Left ventricle myocardium inferior (tissue), 1 donor: ENCODE measurements at regions not wholly inside any gene's neighbourhood (a gene's known extent, or its start where the extent isn't known, plus 50 kb on each side); places are given as distances from the start of the nearest gene placed in this dataset.
A peak's percentile ranks its signal among the peaks of the same experiment; 100 is the strongest.

Experiments used
- DNase-seq: peaks from one replicate; pipeline ENCODE4 v3.0.0-alpha.2; 2020
- H3K27ac ChIP-seq: fragments of 200-600 bp; replicated peaks from 2 replicates; pipeline ENCODE4 v1.8.0; 2021
- H3K27me3 ChIP-seq: fragments of 200-600 bp; 2 replicates; pipeline ENCODE4 v1.8.0; 2021; ENCODE audit warnings: low read depth
- H3K36me3 ChIP-seq: fragments of 200-600 bp; 2 replicates; pipeline ENCODE4 v1.8.0; 2021
- H3K4me1 ChIP-seq: fragments of 200-600 bp; 2 replicates; pipeline ENCODE4 v1.8.0; 2021
- H3K4me3 ChIP-seq: fragments of 200-600 bp; 2 replicates; pipeline ENCODE4 v1.8.0; 2021; ENCODE audit warnings: mild to moderate bottlenecking, moderate library complexity
- H3K9me3 ChIP-seq: fragments of 200-600 bp; replicated peaks from 2 replicates; pipeline ENCODE4 v1.8.0; 2021
- CTCF ChIP-seq: fragments of 200-600 bp; IDR thresholded peaks from 2 replicates; pipeline ENCODE4 v1.8.0; 2021; ENCODE audit warnings: antibody characterized with exemption, mild to moderate bottlenecking, borderline replicate concordance
- intact Hi-C: fragments of 100-400 bp; cut with micrococcal nuclease; formaldehyde crosslinking; loops from one replicate; pipeline ENCODE4 v1.11.0; 2022
- donor health status: DM: no; HTN: yes; CAD: no; lungs with severe emphysema.

DNA sequence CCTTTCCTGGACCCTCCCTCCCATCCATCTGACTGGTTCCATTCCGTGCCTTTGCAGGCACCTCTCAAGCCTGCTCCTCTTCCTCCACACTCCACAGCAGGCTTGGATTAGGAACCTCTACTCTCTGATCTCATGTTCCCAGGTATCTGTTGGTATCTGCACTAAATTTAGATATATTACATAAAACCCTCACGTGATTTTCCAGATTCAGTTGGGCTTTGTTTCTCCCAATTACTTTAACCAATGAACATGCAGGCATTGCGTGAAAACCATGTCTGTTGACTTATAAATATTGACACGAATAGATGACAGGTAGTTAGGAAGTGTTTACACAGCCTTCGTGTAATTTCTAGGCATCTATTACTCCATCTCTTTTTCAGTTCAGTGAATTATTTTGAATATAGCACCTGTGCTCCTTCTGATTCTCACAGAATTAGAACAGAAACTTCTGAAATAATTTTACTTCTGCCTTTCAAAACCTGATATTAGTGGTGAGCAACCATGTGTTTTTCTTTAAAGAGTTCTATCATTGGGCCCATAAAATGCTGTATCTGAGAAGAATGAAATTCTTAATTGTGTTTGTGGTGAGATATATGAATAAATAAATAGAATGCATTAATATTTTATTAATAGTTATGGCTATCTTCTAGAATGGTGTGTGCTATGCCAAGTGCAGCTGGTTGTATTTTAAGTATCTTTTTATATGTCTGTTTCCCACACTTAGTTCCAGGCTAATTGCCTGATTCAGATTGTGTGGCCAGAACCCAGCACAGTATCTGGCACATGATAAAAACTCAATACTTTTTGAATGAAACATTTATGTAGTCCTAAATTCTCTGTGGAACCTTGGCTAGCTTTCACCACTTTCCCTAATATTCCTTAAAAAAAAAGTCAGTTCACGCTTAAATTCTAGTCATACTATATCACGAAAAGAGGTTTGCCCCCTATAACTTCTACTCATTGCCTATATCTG lies 304.8 kb downstream of the QDPR start:
- no peaks in the 10 kb centered on the region for H3K36me3 ChIP-seq
- peak overlapping the region; percentile 1 for H3K27ac ChIP-seq
- intact Hi-C loops, result no loop called here
- peaks cover 6% of the 10 kb centered on the region for H3K9me3 ChIP-seq
- peaks cover 17% of the 10 kb centered on the region for H3K4me1 ChIP-seq
- no peak for TF ChIP-seq CTCF
- no peak overlapping the region for H3K4me3 ChIP-seq
- no peak for DNase-seq
- no peaks in the 10 kb centered on the region for H3K27me3 ChIP-seq

- Histone ChIP-seq H3K4me1 (peaks cover 17% of the 10 kb centered on the region), H3K9me3 (peaks cover 7% of the 10 kb centered on the region), H3K4me3 (no peak overlapping the region), H3K27ac (no peak overlapping the region), H3K27me3 (no peaks in the 10 kb centered on the region), H3K36me3 (no peaks in the 10 kb centered on the region)
- intact Hi-C loops, result no loop called here
- TF ChIP-seq CTCF, result no peak
- no peak for DNase-seq
Observed at GRCh38 chr4:17204908-17205307, 306.5 kb upstream of the LDB2 start.

GRCh38 chr4:17203797-17204196 lies 305.4 kb upstream of the LDB2 start:
- peaks cover 16% of the 10 kb centered on the region for H3K9me3 ChIP-seq
- H3K27me3 ChIP-seq, result no peaks in the 10 kb centered on the region
- no peak for DNase-seq
- peaks cover 17% of the 10 kb centered on the region for H3K4me1 ChIP-seq
- H3K36me3 ChIP-seq, result no peaks in the 10 kb centered on the region
- H3K4me3 ChIP-seq, result no peak overlapping the region
- TF ChIP-seq CTCF, result no peak
- no peak overlapping the region for H3K27ac ChIP-seq
- intact Hi-C loops, result no loop called here

DNA sequence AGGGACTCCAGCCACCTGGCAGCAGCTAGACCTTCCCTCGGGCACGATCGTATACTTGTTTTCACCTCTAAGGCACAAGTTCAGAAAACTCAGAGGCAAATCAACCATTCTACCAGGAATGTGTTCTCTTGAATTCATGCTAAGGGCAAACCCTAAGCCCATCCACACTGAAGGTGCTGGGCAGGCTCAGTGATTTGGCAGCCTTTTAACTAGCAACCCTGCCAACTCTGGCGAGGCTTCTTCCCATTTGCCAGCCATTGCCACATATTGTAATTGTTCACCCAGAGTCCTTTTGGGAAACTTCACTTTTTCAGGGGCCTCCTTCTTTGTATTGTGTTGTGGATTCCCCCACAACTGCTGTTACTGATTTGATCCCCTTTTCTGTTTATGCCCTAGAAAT lies 298.6 kb upstream of the LDB2 start:
- no peak for DNase-seq
- Histone ChIP-seq H3K27ac (peak overlapping the region; percentile 44), H3K9me3 (peaks cover 15% of the 10 kb centered on the region), H3K36me3 (no peaks in the 10 kb centered on the region), H3K4me1 (peaks cover 13% of the 10 kb centered on the region), H3K4me3 (no peak overlapping the region), H3K27me3 (no peaks in the 10 kb centered on the region)
- TF ChIP-seq CTCF, result no peak
- intact Hi-C loops, result no loop called here

- Histone ChIP-seq H3K27ac (no peak overlapping the region), H3K4me1 (peaks cover 13% of the 10 kb centered on the region), H3K36me3 (no peaks in the 10 kb centered on the region), H3K4me3 (no peak overlapping the region), H3K9me3 (peaks cover 15% of the 10 kb centered on the region), H3K27me3 (no peaks in the 10 kb centered on the region)
- TF ChIP-seq CTCF, result no peak
- intact Hi-C loops, result no loop called here
- DNase-seq, result no peak
Observed at GRCh38 chr4:17195461-17196275, 297.2 kb upstream of the LDB2 start.
